SK-N-MC (cell line): ENCODE measurements at regions not wholly inside any gene's neighbourhood (a gene's known extent, or its start where the extent isn't known, plus 50 kb on each side); places are given as distances from the start of the nearest gene placed in this dataset.

Experiments
- EZH2 ChIP-seq: fragments of 200-600 bp; sonication (generic); IDR thresholded peaks from one replicate; pipeline ENCODE4 v1.6.1; 2017; ENCODE audit warnings: antibody characterized with exemption
- FOXP2 ChIP-seq: optimal IDR thresholded peaks from 2 replicates; pipeline ENCODE3; 2011; ENCODE audit warnings: mild to moderate bottlenecking, moderate library complexity; ENCODE audit not compliant: insufficient read depth; ENCODE audit errors: extremely low read length, control extremely low read depth
- POLR2AphosphoS5 ChIP-seq: IDR thresholded peaks from 2 replicates; pipeline ENCODE4 v1.6.1; 2012; ENCODE audit warnings: mild to moderate bottlenecking, low read depth, low read length, borderline replicate concordance

- TF ChIP-seq POLR2AphosphoS5: no peak; the same call in 1 of the 2 replicates
- no peak for TF ChIP-seq EZH2
- no peak for TF ChIP-seq FOXP2
Measured at GRCh38 chr2:65678779-65679391, 246.5 kb upstream of the SPRED2 start.
